ENCODE measurements at regions not wholly inside any gene's neighbourhood (a gene's known extent, or its start where the extent isn't known, plus 50 kb on each side); places are given as distances from the start of the nearest gene placed in this dataset.

- TF ChIP-seq POLR2AphosphoS5 (IDR thresholded peaks at IDR 0.05; ENCODE audit: low read depth, low read length) (no peak), POLR2A (IDR thresholded peaks at IDR 0.05; ENCODE audit: low read depth, low read length) (no peak)
Observed at GRCh38 chr6:48777411-48777810, 666.4 kb upstream of the PTCHD4 start.
